IMR-90 (cell line): ENCODE measurements at regions not wholly inside any gene's neighbourhood (a gene's known extent, or its start where the extent isn't known, plus 50 kb on each side); places are given as distances from the start of the nearest gene placed in this dataset.

Source experiments
- ATAC-seq: fragments of 200-7000 bp; cut with Tn5 transposase; 2 replicates; pipeline ENCODE4 v1.9.1; 2020; ENCODE audit warnings: low read depth, mild to moderate bottlenecking, moderate library complexity
- BruUV-seq: library from RNA; stranded (reverse); fragments of 400-500 nt; replicated peaks from 2 replicates; lab custom pipeline; 2021; lab: Mats Ljungman, UMichigan
- CTCF ChIA-PET: fragments of 300-600 bp; formaldehyde crosslinking; extraction: SDS; loops from one replicate; lab custom pipeline; 2021; ENCODE audit warnings: antibody characterized with exemption; lab: Yijun Ruan, JAX
- POLR2A ChIA-PET: fragments of 300-600 bp; sonication (Branson Sonifier 250); formaldehyde crosslinking; loops from one replicate; lab custom pipeline; 2022; ENCODE audit warnings: antibody characterized with exemption; ENCODE audit not compliant: unreplicated experiment; lab: Charles Lee
- DNase-seq: peaks from one replicate; pipeline ENCODE4 v3.0.0; 2013
- H2AFZ ChIP-seq: replicated peaks from 2 replicates; pipeline ENCODE3; 2013; ENCODE audit warnings: low read length, mild to moderate bottlenecking; ENCODE audit not compliant: poor library complexity
- H2AK5ac ChIP-seq: 2 replicates; pipeline ENCODE4 v1.6.1; 2013; ENCODE audit warnings: low read depth, low read length, inconsistent platforms
- H2AK9ac ChIP-seq: replicated peaks from 2 replicates; pipeline ENCODE3; 2013; ENCODE audit warnings: mild to moderate bottlenecking, low read depth, low read length, moderate library complexity; ENCODE audit not compliant: poor library complexity
- H2BK120ac ChIP-seq: 2 replicates; pipeline ENCODE4 v1.6.1; 2013; ENCODE audit warnings: low read depth, low read length, inconsistent platforms
- H2BK15ac ChIP-seq: 3 replicates; pipeline ENCODE4 v1.6.1; 2013; ENCODE audit warnings: low read depth, low read length, inconsistent platforms
- H2BK20ac ChIP-seq: 2 replicates; pipeline ENCODE4 v1.6.1; 2013; ENCODE audit warnings: low read depth, mild to moderate bottlenecking, inconsistent platforms, low read length, moderate library complexity
- H2BK5ac ChIP-seq: 2 replicates; pipeline ENCODE4 v1.6.1; 2013; ENCODE audit warnings: mild to moderate bottlenecking, low read depth, low read length, inconsistent platforms; ENCODE audit not compliant: poor library complexity, severe bottlenecking
- H3K14ac ChIP-seq: replicated peaks from 2 replicates; pipeline ENCODE4 v1.6.1; 2013; ENCODE audit warnings: low read depth, low read length, inconsistent platforms
- H3K18ac ChIP-seq: 2 replicates; pipeline ENCODE4 v1.6.1; 2013; ENCODE audit warnings: low read depth, low read length, control low read depth
- H3K23ac ChIP-seq: 2 replicates; pipeline ENCODE4 v1.6.1; 2013; ENCODE audit warnings: low read depth, low read length, inconsistent platforms
- H3K27ac ChIP-seq: 2 replicates; pipeline ENCODE4 v1.5.1; 2013; ENCODE audit warnings: mild to moderate bottlenecking, control low read depth, low read length; ENCODE audit not compliant: insufficient read depth
- H3K27me3 ChIP-seq: 2 replicates; pipeline ENCODE4 v1.6.1; 2013; ENCODE audit warnings: low read length; ENCODE audit not compliant: control insufficient read depth, insufficient read depth
- H3K36me3 ChIP-seq: 2 replicates; pipeline ENCODE4 v1.6.1; 2013; ENCODE audit warnings: low read length, mixed read lengths; ENCODE audit not compliant: control insufficient read depth, insufficient read depth
- H3K4ac ChIP-seq: 2 replicates; pipeline ENCODE4 v1.6.1; 2013; ENCODE audit warnings: low read depth, low read length, inconsistent platforms
- H3K4me1 ChIP-seq: 2 replicates; pipeline ENCODE4 v1.6.1; 2013; ENCODE audit warnings: low read length, mixed read lengths; ENCODE audit not compliant: control insufficient read depth, insufficient read depth
- H3K4me2 ChIP-seq: 2 replicates; pipeline ENCODE4 v1.6.1; 2013; ENCODE audit warnings: low read depth, mild to moderate bottlenecking, control low read depth, low read length, moderate library complexity
- H3K4me3 ChIP-seq: 2 replicates; pipeline ENCODE4 v1.5.1; 2013; ENCODE audit warnings: low read depth, mild to moderate bottlenecking, control low read depth, low read length, moderate library complexity; ENCODE audit not compliant: insufficient read depth
- H3K56ac ChIP-seq: 2 replicates; pipeline ENCODE4 v1.6.1; 2013; ENCODE audit warnings: low read length, inconsistent platforms; ENCODE audit not compliant: insufficient read depth; ENCODE audit errors: extremely low read depth
- H3K79me1 ChIP-seq, 2 experiments: 2 replicates each; pipeline ENCODE4 v1.6.1; 2013; ENCODE audit warnings: low read length in 2 of 2, inconsistent platforms in 1 of 2, low read depth in 1 of 2
- H3K9ac ChIP-seq: 2 replicates; pipeline ENCODE4 v1.6.1; 2013; ENCODE audit warnings: low read depth, low read length, control low read depth
- H3K9me1 ChIP-seq: 2 replicates; pipeline ENCODE4 v1.6.1; 2013; ENCODE audit warnings: low read length, inconsistent platforms; ENCODE audit not compliant: insufficient read depth
- H3K9me3 ChIP-seq: 2 replicates; pipeline ENCODE4 v1.6.1; 2013; ENCODE audit warnings: low read length; ENCODE audit not compliant: control insufficient read depth, insufficient read depth
- H4K20me1 ChIP-seq: 2 replicates; pipeline ENCODE4 v1.6.1; 2013; ENCODE audit warnings: low read length, inconsistent platforms; ENCODE audit not compliant: insufficient read depth
- H4K5ac ChIP-seq: 2 replicates; pipeline ENCODE4 v1.6.1; 2013; ENCODE audit warnings: mild to moderate bottlenecking, low read depth, low read length, control low read depth
- H4K8ac ChIP-seq, 2 experiments: 2 replicates each; pipeline ENCODE4 v1.6.1; 2013; ENCODE audit warnings: low read depth in 2 of 2, low read length in 2 of 2, control low read depth in 1 of 2, inconsistent platforms in 1 of 2
- H4K91ac ChIP-seq: 2 replicates; pipeline ENCODE4 v1.6.1; 2013; ENCODE audit warnings: low read depth, low read length, inconsistent platforms; ENCODE audit not compliant: insufficient read depth
- CEBPB ChIP-seq: IDR thresholded peaks from 2 replicates; pipeline ENCODE4 v1.6.1; 2012; ENCODE audit warnings: low read depth, low read length, improper control_type of control experiment
- WGBS, 2 experiments: methylation state at CpG; one replicate each; pipeline versions ENCODE4 v1.1.5 to v1.1.7; 2013; ENCODE audit warnings: missing lambda C conversion rate in 2 of 2; ENCODE audit not compliant: insufficient read length in 1 of 2; ENCODE audit errors: extremely low coverage in 2 of 2; 5-methylcytosine and 5-hydroxymethylcytosine counted together
- dilution Hi-C: fragments of 300-500 bp; cut with HindIII; formaldehyde crosslinking; loops from one replicate; pipeline ENCODE4 v1.14.3; 2018; ENCODE audit warnings: low sequenced_read_pairs; ENCODE audit not compliant: unreplicated experiment
- in situ Hi-C: fragments of 300-500 bp; cut with MboI; formaldehyde crosslinking; loops from 3 replicates; pipeline ENCODE4 v1.14.3; 2019; ENCODE audit warnings: low sequenced_read_pairs, inconsistent platforms, mixed read lengths
- intact Hi-C: fragments of 100-400 bp; cut with micrococcal nuclease; formaldehyde crosslinking; loops from 2 replicates; pipeline ENCODE4 v1.10.0; 2022

GRCh38 chr13:99819967-99820366 is 151.6 kb downstream of the ZIC5 start:
- CTCF ChIA-PET, result no interaction called here
- H3K23ac ChIP-seq, result no peak overlapping the region
- ATAC-seq (no peak), DNase-seq (no peak)
- no peak overlapping the region for H3K4me3 ChIP-seq
- no peaks in the 10 kb centered on the region for H3K27me3 ChIP-seq
- H4K8ac ChIP-seq, result no peak overlapping the region
- POLR2A ChIA-PET, result no interaction called here
- no peak overlapping the region for H3K9ac ChIP-seq
- in situ Hi-C loops, result no loop called here
- intact Hi-C loops, result no loop called here
- no peak for TF ChIP-seq CEBPB
- no peak overlapping the region for H2AK9ac ChIP-seq
- H3K14ac ChIP-seq, result no peak overlapping the region
- no peaks in the 10 kb centered on the region for H3K36me3 ChIP-seq
- no peak overlapping the region for H4K91ac ChIP-seq
- no peak overlapping the region for H3K27ac ChIP-seq
- H3K56ac ChIP-seq, result no peak overlapping the region
- no peaks in the 10 kb centered on the region for H3K9me1 ChIP-seq
- no peak overlapping the region for H4K5ac ChIP-seq
- no peak overlapping the region for H2BK120ac ChIP-seq
- no peaks in the 10 kb centered on the region for H4K20me1 ChIP-seq
- no peak overlapping the region for H3K4me2 ChIP-seq
- no TSS peak for BruUV-seq
- H2BK5ac ChIP-seq, result no peak overlapping the region
- no peak overlapping the region for H2AK5ac ChIP-seq
- H3K18ac ChIP-seq, result no peak overlapping the region
- H3K4me1 ChIP-seq, result no peaks in the 10 kb centered on the region
- H3K79me1 ChIP-seq, result no peaks in the 10 kb centered on the region
- dilution Hi-C loops, result no loop called here
- H3K4ac ChIP-seq, result no peak overlapping the region
- H2BK20ac ChIP-seq, result no peak overlapping the region
- WGBS, 2 experiments, result no CpG with 5 or more reads among the region's 7 CpGs
- H2AFZ ChIP-seq, result no peak overlapping the region
- H3K9me3 ChIP-seq, result no peaks in the 10 kb centered on the region
- H2BK15ac ChIP-seq, result no peak overlapping the region
